ENCODE measurements at regions not wholly inside any gene's neighbourhood (a gene's known extent, or its start where the extent isn't known, plus 50 kb on each side); places are given as distances from the start of the nearest gene placed in this dataset.

DNA sequence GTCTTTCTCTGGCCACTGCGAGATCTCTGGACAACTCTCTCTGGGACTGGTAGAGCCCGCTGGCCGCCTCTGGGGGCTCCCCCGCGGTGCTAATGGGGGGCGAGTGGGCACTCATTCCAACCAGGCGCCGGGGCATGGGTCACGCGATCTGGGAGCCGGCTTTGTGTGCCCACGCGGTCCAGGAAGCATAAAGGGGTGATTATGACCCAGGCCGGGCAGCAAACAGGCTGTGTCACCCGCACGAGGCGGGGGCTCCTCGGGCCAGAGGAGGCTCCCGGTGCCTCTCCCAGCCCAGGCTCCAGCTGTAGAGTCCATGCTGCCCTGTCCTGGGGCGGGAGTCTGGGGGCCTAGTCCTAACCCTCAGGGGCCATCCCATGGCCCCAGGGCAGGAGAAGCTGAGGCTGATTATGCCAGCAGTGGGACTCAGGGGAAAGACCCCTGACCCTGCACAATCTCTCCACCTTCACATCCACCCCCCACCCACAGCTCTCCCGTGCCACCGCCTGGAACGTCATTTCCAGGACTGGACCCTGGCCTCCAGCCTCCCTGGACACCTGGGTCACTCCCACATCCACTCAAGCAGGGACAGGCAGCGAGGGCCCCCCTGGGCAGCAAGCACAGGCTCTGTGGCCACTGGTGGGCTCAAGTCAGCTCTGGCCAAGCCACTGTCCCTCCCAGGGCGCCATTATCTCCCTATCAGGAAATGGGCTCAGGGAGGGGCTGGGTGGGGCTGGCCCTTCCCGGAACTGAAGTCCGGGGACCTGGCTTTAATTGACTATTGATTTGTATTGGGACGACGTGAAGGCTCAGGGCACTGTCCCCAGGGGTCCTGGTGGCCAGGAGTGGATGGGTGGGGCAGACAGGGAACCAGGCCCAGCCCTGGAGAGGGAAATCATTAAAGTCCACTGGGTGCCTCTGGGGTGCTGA, 50.0 kb downstream of the PTPRS start:
- Mint-ChIP-seq H3K4me3 (no peak overlapping the region), H3K27me3 (peaks cover 13% of the 10 kb centered on the region), H3K27ac (no peak overlapping the region), H3K36me3 (ENCODE audit: low read depth) (no peaks in the 10 kb centered on the region), H3K9me3 (no peaks in the 10 kb centered on the region), H3K4me1 (ENCODE audit: low read depth) (peaks cover 18% of the 10 kb centered on the region)
- TF ChIP-seq CTCF (IDR thresholded peaks at IDR 0.05) = no peak
- intact Hi-C loops (cut with micrococcal nuclease) = no loop called here
- ChIA-PET POLR2A (no interaction called here), CTCF (no interaction called here)
- DNase-seq (no peak), ATAC-seq (no peak)

DNA sequence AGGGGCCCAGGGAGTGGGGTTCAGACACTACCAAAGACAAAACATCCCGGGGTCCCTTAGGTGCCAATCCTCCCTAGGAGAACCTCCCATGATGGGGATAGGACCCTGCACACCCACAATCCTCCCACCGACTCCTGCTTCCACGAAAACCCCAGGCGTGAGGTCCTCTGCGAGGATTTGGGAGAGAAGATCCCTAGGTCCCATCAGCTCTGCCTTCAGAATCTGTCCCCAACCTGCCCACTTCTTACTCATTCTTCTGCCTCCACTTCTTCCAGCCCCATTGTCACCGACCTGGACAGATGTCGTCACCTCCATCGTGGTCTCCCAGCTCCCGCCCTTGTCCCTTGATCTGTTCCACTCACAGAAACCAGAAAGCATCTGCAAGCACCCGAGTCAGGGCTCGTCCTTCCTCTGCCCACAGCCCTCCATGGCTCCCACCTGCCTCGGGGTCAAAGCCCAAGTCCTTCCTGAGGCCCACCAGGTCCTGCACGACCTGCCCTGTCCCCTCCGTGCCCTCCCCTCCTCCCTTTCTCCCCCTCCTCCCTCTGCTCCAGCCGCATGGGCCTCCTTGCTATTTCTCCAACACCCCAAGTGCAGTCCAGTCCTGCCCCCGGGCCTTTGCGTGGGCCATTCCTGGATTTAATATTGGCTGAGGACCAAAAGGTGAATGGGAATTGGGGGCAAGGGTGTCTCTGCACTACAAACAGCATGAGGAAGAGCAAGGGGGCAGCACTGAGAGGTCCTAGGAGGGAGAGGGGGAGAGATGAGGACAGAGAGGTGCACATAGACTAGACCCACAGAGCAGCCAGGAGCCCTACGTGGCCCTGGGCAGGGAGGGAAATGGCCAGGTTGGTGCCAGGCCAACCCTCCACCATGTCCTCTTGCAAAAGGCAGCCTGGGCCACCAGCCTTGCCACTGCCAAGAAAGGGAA, 51.3 kb downstream of the PTPRS start:
- intact Hi-C loops (cut with micrococcal nuclease) = no loop called here
- Mint-ChIP-seq H3K27ac (no peak overlapping the region), H3K27me3 (peaks cover 11% of the 10 kb centered on the region), H3K36me3 (ENCODE audit: low read depth) (peaks cover 2% of the 10 kb centered on the region), H3K4me1 (ENCODE audit: low read depth) (peaks cover 18% of the 10 kb centered on the region), H3K9me3 (no peaks in the 10 kb centered on the region), H3K4me3 (no peak overlapping the region)
- POLR2A ChIA-PET = no interaction called here
- CTCF ChIA-PET = no interaction called here
- no peak for DNase-seq
- TF ChIP-seq CTCF (IDR thresholded peaks at IDR 0.05) = no peak
- ATAC-seq = no peak

GRCh38 chr19:5288347-5288739, 52.3 kb downstream of the PTPRS start:
- peaks cover 2% of the 10 kb centered on the region for H3K36me3 Mint-ChIP-seq (ENCODE audit: low read depth)
- intact Hi-C loops (cut with micrococcal nuclease) = no loop called here
- H3K9me3 Mint-ChIP-seq = no peaks in the 10 kb centered on the region
- H3K27me3 Mint-ChIP-seq = peaks cover 11% of the 10 kb centered on the region
- ChIA-PET POLR2A (no interaction called here), CTCF (no interaction called here)
- H3K4me3 Mint-ChIP-seq = no peak overlapping the region
- H3K27ac Mint-ChIP-seq = no peak overlapping the region
- DNase-seq (no peak), ATAC-seq (no peak)
- H3K4me1 Mint-ChIP-seq (ENCODE audit: low read depth) = peaks cover 14% of the 10 kb centered on the region
- TF ChIP-seq CTCF (IDR thresholded peaks at IDR 0.05) = no peak

DNA sequence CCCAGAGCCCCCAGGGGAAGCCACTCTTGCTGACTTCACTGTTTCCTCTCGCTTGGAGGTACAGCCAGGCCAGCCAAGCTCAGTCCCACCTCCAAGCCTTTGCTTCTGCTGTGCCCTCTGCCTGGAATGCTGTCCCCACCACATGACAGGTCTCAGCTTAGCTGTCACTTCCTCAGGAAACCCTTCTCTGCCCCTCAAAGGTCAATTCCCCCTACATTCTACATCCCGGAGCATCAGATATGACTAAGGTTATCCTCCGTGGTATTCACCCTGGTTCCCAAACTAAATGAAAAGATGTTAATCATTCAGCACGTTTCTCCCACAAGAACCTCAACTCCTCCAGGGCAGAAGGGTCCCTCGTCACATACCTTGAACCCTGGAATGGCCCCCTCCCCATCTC, 53.5 kb downstream of the PTPRS start:
- CTCF ChIA-PET = no interaction called here
- peaks cover 11% of the 10 kb centered on the region for H3K27me3 Mint-ChIP-seq
- H3K9me3 Mint-ChIP-seq = no peaks in the 10 kb centered on the region
- no peak overlapping the region for H3K4me3 Mint-ChIP-seq
- no peak overlapping the region for H3K27ac Mint-ChIP-seq
- TF ChIP-seq CTCF (IDR thresholded peaks at IDR 0.05) = no peak
- intact Hi-C loops (cut with micrococcal nuclease) = no loop called here
- DNase-seq = no peak
- peaks cover 9% of the 10 kb centered on the region for H3K4me1 Mint-ChIP-seq (ENCODE audit: low read depth)
- peaks cover 2% of the 10 kb centered on the region for H3K36me3 Mint-ChIP-seq (ENCODE audit: low read depth)
- peak; percentile 27 for ATAC-seq
- POLR2A ChIA-PET = no interaction called here

Data from activated CD8-positive, alpha-beta T cell treated with anti-CD3 and anti-CD28 coated beads for 36 hours (primary cell).